HepG2 (cell line): ENCODE measurements at regions not wholly inside any gene's neighbourhood (a gene's known extent, or its start where the extent isn't known, plus 50 kb on each side); places are given as distances from the start of the nearest gene placed in this dataset.

Source experiments
- ATAC-seq: fragments of 200-7000 bp; cut with Tn5 transposase; 3 replicates; pipeline ENCODE4 v1.9.1; 2020; ENCODE audit warnings: mild to moderate bottlenecking, moderate library complexity
- BruUV-seq: library from RNA; stranded (reverse); fragments of 400-500 nt; replicated peaks from 2 replicates; lab custom pipeline; 2021; lab: Mats Ljungman, UMichigan
- CTCF ChIA-PET: fragments of 300-600 bp; formaldehyde crosslinking; extraction: SDS; loops from one replicate; lab custom pipeline; 2021; ENCODE audit warnings: low total read pairs, inconsistent platforms, low intra/inter-chr PET ratio; lab: Yijun Ruan, JAX
- POLR2A ChIA-PET: fragments of 350-600 bp; sonication (Branson Sonifier 250); formaldehyde crosslinking; loops from one replicate; lab custom pipeline; 2020; ENCODE audit warnings: antibody characterized with exemption, inconsistent platforms; lab: Yijun Ruan, JAX
- DNase-seq: peaks from one replicate; pipeline ENCODE4 v3.0.0-alpha.2; 2015; ENCODE audit warnings: low spot score
- FAIRE-seq: peaks from 3 replicates; lab custom pipeline; 2011; peaks lifted over from hg19 to GRCh38; lab: Jason Lieb, UNC
- H2AFZ ChIP-seq: one replicate; pipeline ENCODE4 v1.6.1; 2011; ENCODE audit warnings: low read length, inconsistent platforms
- H3K27ac ChIP-seq: fragments of 300-600 bp; 3 replicates; pipeline ENCODE4 v1.8.0; 2011; ENCODE audit warnings: mixed run types, mild to moderate bottlenecking, mixed read lengths, low read length, inconsistent platforms; ENCODE audit not compliant: insufficient read depth; ENCODE audit errors: extremely low read length
- H3K27me3 ChIP-seq, 2 experiments: fragments of 200-600 bp in 1 of 2; 2 replicates in 1 of 2; 3 replicates in 1 of 2; pipeline versions ENCODE4 v1.6.0 to v1.8.0; 2011; ENCODE audit warnings: low read length in 2 of 2, mild to moderate bottlenecking in 2 of 2, moderate library complexity in 2 of 2, inconsistent platforms in 1 of 2; ENCODE audit not compliant: insufficient read depth in 2 of 2, control insufficient read depth in 1 of 2
- H3K36me3 ChIP-seq, 2 experiments: fragments of 200-600 bp in 1 of 2; replicated peaks in 1 of 2; 2 replicates in 1 of 2; 3 replicates in 1 of 2; pipeline versions ENCODE4 v1.5.1 to v1.8.0; 2011; ENCODE audit warnings: low read length in 2 of 2, inconsistent platforms in 1 of 2; ENCODE audit not compliant: insufficient read depth in 2 of 2, control insufficient read depth in 1 of 2
- H3K4me1 ChIP-seq: 2 replicates; pipeline ENCODE4 v1.5.1; 2012; ENCODE audit warnings: low read length, inconsistent platforms; ENCODE audit not compliant: insufficient read depth
- H3K4me2 ChIP-seq: 2 replicates; pipeline ENCODE4 v1.6.0; 2011; ENCODE audit warnings: low read depth, low read length, inconsistent platforms
- H3K4me3 ChIP-seq, 3 experiments: fragments of 200-600 bp in 1 of 3; sonication (generic), shearing (Covaris generic) in 1 of 3; replicated peaks in 1 of 3; 2 replicates each; pipeline ENCODE4 v1.5.1; 2011 to 2016; ENCODE audit warnings: low read length in 3 of 3, inconsistent platforms in 2 of 3, low read depth in 2 of 3, mild to moderate bottlenecking in 2 of 3, control low read depth in 1 of 3, mixed read lengths in 1 of 3; ENCODE audit not compliant: insufficient read depth in 1 of 3
- H3K79me2 ChIP-seq: one replicate; pipeline ENCODE4 v1.6.1; 2011; ENCODE audit warnings: low read length, inconsistent platforms; ENCODE audit not compliant: insufficient read depth
- H3K9ac ChIP-seq: 2 replicates; pipeline ENCODE4 v1.6.0; 2011; ENCODE audit warnings: mild to moderate bottlenecking, low read depth, low read length, inconsistent platforms; ENCODE audit not compliant: insufficient read depth
- H3K9me3 ChIP-seq: 2 replicates; pipeline ENCODE4 v1.5.1; 2012; ENCODE audit warnings: mild to moderate bottlenecking, low read length
- H4K20me1 ChIP-seq: 2 replicates; pipeline ENCODE4 v1.6.0; 2011; ENCODE audit warnings: inconsistent platforms, mild to moderate bottlenecking, low read length, moderate library complexity; ENCODE audit not compliant: insufficient read depth
- ESRRA ChIP-seq: sonication (generic); formaldehyde crosslinking; IDR thresholded peaks from 2 replicates; pipeline ENCODE4 v1.5.1; 2020; ENCODE audit warnings: mild to moderate bottlenecking, low read depth, missing genetic modification reagents
- FOXM1 ChIP-seq: sonication (generic); formaldehyde crosslinking; IDR thresholded peaks from 2 replicates; pipeline ENCODE4 v1.5.0; 2020; ENCODE audit warnings: missing genetic modification reagents
- HNF1A ChIP-seq, 2 experiments: sonication (generic) in 1 of 2; formaldehyde crosslinking in 1 of 2; IDR thresholded peaks; 2 replicates each; pipeline versions ENCODE4 v1.4.0 to v1.6.1; 2016 to 2020; ENCODE audit warnings: borderline replicate concordance in 1 of 2, low read depth in 1 of 2, mild to moderate bottlenecking in 1 of 2, missing genetic modification reagents in 1 of 2
- JUN ChIP-seq: sonication (generic); formaldehyde crosslinking; IDR thresholded peaks from 2 replicates; pipeline ENCODE4 v1.4.0; 2020; ENCODE audit warnings: mild to moderate bottlenecking, missing genetic modification reagents
- KDM5B ChIP-seq: sonication (generic); formaldehyde crosslinking; IDR thresholded peaks from 2 replicates; pipeline ENCODE4 v1.4.0; 2020; ENCODE audit warnings: missing genetic modification reagents, mild to moderate bottlenecking, borderline replicate concordance
- KLF9 ChIP-seq: IDR thresholded peaks from 2 replicates; pipeline ENCODE4 v1.6.1; 2016; ENCODE audit warnings: low read depth
- KMT2B ChIP-seq: IDR thresholded peaks from 2 replicates; pipeline ENCODE4 v1.6.1; 2016; ENCODE audit warnings: missing genetic modification reagents, missing compliant biosample characterization
- MAFG ChIP-seq: sonication (generic); formaldehyde crosslinking; IDR thresholded peaks from 2 replicates; pipeline ENCODE4 v1.5.1; 2020; ENCODE audit warnings: mild to moderate bottlenecking, missing genetic modification reagents
- MED1 ChIP-seq: sonication (generic); formaldehyde crosslinking; IDR thresholded peaks from 2 replicates; pipeline ENCODE4 v1.4.0; 2020; ENCODE audit warnings: missing genetic modification reagents
- NR2F1 ChIP-seq, 2 experiments: fragments of 450-650 bp in 1 of 2; formaldehyde crosslinking in 1 of 2; IDR thresholded peaks; 2 replicates each; pipeline versions ENCODE4 v1.5.0 to v1.6.1; 2016 to 2020; ENCODE audit warnings: mild to moderate bottlenecking in 1 of 2, missing compliant biosample characterization in 1 of 2, missing genetic modification reagents in 1 of 2, moderate library complexity in 1 of 2
- POLR2AphosphoS2 ChIP-seq: IDR thresholded peaks from 2 replicates; pipeline ENCODE4 v1.6.1; 2011; ENCODE audit warnings: low read depth, low read length, improper control_type of control experiment
- POLR2AphosphoS5 ChIP-seq: IDR thresholded peaks from 2 replicates; pipeline ENCODE4 v1.6.1; 2012; ENCODE audit warnings: low read depth, low read length
- ZNF30 ChIP-seq: sonication (generic); formaldehyde crosslinking; IDR thresholded peaks from 2 replicates; pipeline ENCODE4 v1.5.0; 2020; ENCODE audit warnings: mild to moderate bottlenecking, missing genetic modification reagents
- ZNF414 ChIP-seq: sonication (generic); formaldehyde crosslinking; IDR thresholded peaks from 2 replicates; pipeline ENCODE4 v1.5.0; 2020; ENCODE audit warnings: missing genetic modification reagents
- ZNF460 ChIP-seq: sonication (generic); formaldehyde crosslinking; IDR thresholded peaks from 2 replicates; pipeline ENCODE4 v1.5.1; 2020; ENCODE audit warnings: missing genetic modification reagents, mild to moderate bottlenecking, borderline replicate concordance
- ZSCAN9 ChIP-seq: IDR thresholded peaks from 2 replicates; pipeline ENCODE4 v1.6.1; 2016; ENCODE audit warnings: borderline replicate concordance
- WGBS: methylation state at CpG from one replicate; pipeline ENCODE4 v1.1.6; 2017; ENCODE audit warnings: low lambda C conversion rate; 5-methylcytosine and 5-hydroxymethylcytosine counted together
- in situ Hi-C: cut with HindIII; loops from 2 replicates; pipeline ENCODE4 v1.10.0; 2017; ENCODE audit warnings: low pct_unique_long_range_greater_than_20kb; ENCODE audit not compliant: extremely low pct_ligation_motif_present
- intact Hi-C: fragments of 100-400 bp; cut with micrococcal nuclease; formaldehyde crosslinking; loops from one replicate; pipeline ENCODE4 v1.10.0; 2022; ENCODE audit not compliant: unreplicated experiment
- TF ChIP-seq, protein P1 (sequence below): IDR thresholded peaks from 2 replicates; pipeline ENCODE4 v1.6.1; 2016; ENCODE audit warnings: missing biosample characterization, missing genetic modification reagents, low read depth
- TF ChIP-seq, protein P2 (sequence below): sonication (generic); formaldehyde crosslinking; IDR thresholded peaks from 2 replicates; pipeline ENCODE4 v1.4.0; 2020; ENCODE audit warnings: missing genetic modification reagents, low read depth, mild to moderate bottlenecking, borderline replicate concordance

GRCh38 chrY:9029929-9030328 is 307.3 kb upstream of the TSPY4 start:
- WGBS = 0% methylated on average over 1 of the region's 1 CpG
- Histone ChIP-seq H3K4me2 (peak overlapping the region; percentile 58), H3K27me3 (no peaks in the 10 kb centered on the region), H3K9me3 (no peaks in the 10 kb centered on the region), H3K27ac (peak overlapping the region; percentile 77), H3K79me2 (no peaks in the 10 kb centered on the region), H3K36me3 (no peaks in the 10 kb centered on the region), H4K20me1 (no peaks in the 10 kb centered on the region), H3K4me1 (peaks cover 59% of the 10 kb centered on the region), H3K9ac (0 out of 2 replicates have a peak overlapping the region, but pooled peaks have one; percentile 34), H2AFZ (no peak overlapping the region), H3K4me3 (peak overlapping the region in 1 of 3 experiments; percentile 46; a peak in 1 of 6 replicates)
- no TSS peak for BruUV-seq
- ChIA-PET CTCF (no interaction called here), POLR2A (interaction anchor here (1.0 kb wide), 1 partner anchor 59 kb away, joined by 3 read pairs; no protein-coding TSS in a partner anchor)
- DNase-seq (peak; percentile 88), FAIRE-seq (peak; percentile 89), ATAC-seq (peak; percentile 99)
- intact Hi-C loops (no loop called here), in situ Hi-C loops (no loop called here)
- no peak for TF ChIP-seq ESRRA (CRISPR knock-in tag)
- TF ChIP-seq KLF9 = no peak
- no peak for TF ChIP-seq JUN
- no peak for TF ChIP-seq MAFG (CRISPR knock-in tag)
- TF ChIP-seq NR2F1 (CRISPR knock-in tag; IDR thresholded peaks at IDR 0.05) = no peak
- peak; percentile 27; the same call in 1 of the 2 replicates for TF ChIP-seq MED1 (CRISPR knock-in tag)
- no peak for TF ChIP-seq KMT2B (CRISPR knock-in tag)
- TF ChIP-seq POLR2AphosphoS5 = peak; percentile 40
- no peak for TF ChIP-seq FOXM1 (CRISPR knock-in tag)
- TF ChIP-seq ZNF460 (CRISPR knock-in tag) = no peak
- TF ChIP-seq, protein P1, sequence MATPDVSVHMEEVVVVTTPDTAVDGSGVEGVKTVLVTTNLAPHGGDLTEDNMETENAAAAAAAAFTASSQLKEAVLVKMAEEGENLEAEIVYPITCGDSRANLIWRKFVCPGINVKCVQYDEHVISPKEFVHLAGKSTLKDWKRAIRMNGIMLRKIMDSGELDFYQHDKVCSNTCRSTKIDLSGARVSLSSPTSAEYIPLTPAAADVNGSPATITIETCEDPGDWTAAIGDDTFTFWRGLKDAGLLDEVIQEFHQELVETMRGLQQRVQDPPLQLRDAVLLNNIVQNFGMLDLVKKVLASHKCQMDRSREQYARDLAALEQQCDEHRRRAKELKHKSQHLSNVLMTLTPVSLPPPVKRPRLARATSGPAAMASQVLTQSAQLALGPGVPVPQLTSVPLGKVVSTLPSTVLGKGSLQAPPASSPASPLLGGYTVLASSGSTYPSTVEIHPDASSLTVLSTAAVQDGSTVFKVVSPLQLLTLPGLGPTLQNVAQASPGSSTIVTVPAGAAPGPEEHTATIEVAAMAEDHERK (CRISPR knock-in tag) = no peak
- TF ChIP-seq, protein P2, sequence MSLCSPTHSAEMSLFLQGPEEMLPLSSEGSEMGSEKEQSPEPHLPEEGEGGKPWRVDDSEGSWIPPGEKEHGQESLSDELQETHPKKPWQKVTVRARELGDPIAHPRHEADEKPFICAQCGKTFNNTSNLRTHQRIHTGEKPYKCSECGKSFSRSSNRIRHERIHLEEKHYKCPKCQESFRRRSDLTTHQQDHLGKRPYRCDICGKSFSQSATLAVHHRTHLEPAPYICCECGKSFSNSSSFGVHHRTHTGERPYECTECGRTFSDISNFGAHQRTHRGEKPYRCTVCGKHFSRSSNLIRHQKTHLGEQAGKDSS (CRISPR knock-in tag) = no peak
- TF ChIP-seq POLR2AphosphoS2 = no peak
- no peak for TF ChIP-seq ZSCAN9
- peak; percentile 98 for TF ChIP-seq HNF1A (IDR thresholded peaks at IDR 0.05; ENCODE audit: low read depth)
- peak; percentile 98 for TF ChIP-seq HNF1A (CRISPR knock-in tag; IDR thresholded peaks at IDR 0.05; ENCODE audit: borderline replicate concordance)
- TF ChIP-seq ZNF30 (CRISPR knock-in tag) = no peak
- TF ChIP-seq KDM5B (CRISPR knock-in tag) = no peak
- TF ChIP-seq ZNF414 (CRISPR knock-in tag) = no peak
